GM23338 (cell line): ENCODE measurements at regions not wholly inside any gene's neighbourhood (a gene's known extent, or its start where the extent isn't known, plus 50 kb on each side); places are given as distances from the start of the nearest gene placed in this dataset.

Experiments used
- CREB1 ChIP-seq: fragments of 250-450 bp; sonication (Bioruptor Pico); IDR thresholded peaks from 2 replicates; pipeline ENCODE4 v1.5.0; 2020; ENCODE audit warnings: low read depth, mild to moderate bottlenecking, moderate library complexity
- EZH2phosphoT487 ChIP-seq: fragments of 200-600 bp; sonication (generic); IDR thresholded peaks from one replicate; pipeline ENCODE4 v1.8.1; 2018; ENCODE audit warnings: antibody characterized with exemption; ENCODE audit not compliant: unreplicated experiment
- POLR2AphosphoS5 ChIP-seq: IDR thresholded peaks from 2 replicates; pipeline ENCODE4 v1.6.1; 2016; ENCODE audit warnings: antibody characterized with exemption, low read depth
- REST ChIP-seq: IDR thresholded peaks from one replicate; pipeline ENCODE4 v1.6.1; 2018; ENCODE audit warnings: antibody characterized with exemption; ENCODE audit not compliant: unreplicated experiment
- ZNF462 ChIP-seq: fragments of 250-450 bp; sonication (Bioruptor Pico); IDR thresholded peaks from 2 replicates; pipeline ENCODE4 v1.5.0; 2020; ENCODE audit warnings: mild to moderate bottlenecking, moderate library complexity

- TF ChIP-seq ZNF462 (CRISPR knock-in tag) (0 out of 2 replicates have a peak, but pooled peaks have one; percentile 32), CREB1 (peak; percentile 87), EZH2phosphoT487 (no peak), POLR2AphosphoS5 (no peak), REST (no peak)
Measured at GRCh38 chr5:148912714-148913398, 86.4 kb downstream of the ADRB2 start (continued).
